H1 (cell line): ENCODE measurements at regions not wholly inside any gene's neighbourhood (a gene's known extent, or its start where the extent isn't known, plus 50 kb on each side); places are given as distances from the start of the nearest gene placed in this dataset.
A peak's percentile ranks its signal among the peaks of the same experiment; 100 is the strongest.

Experiments
- CTCF ChIA-PET: fragments of 300-600 bp; sonication (Branson Sonifier 250); formaldehyde crosslinking; loops from one replicate; lab custom pipeline; 2021; ENCODE audit not compliant: partially characterized antibody; lab: Charles Lee
- POLR2A ChIA-PET: fragments of 300-600 bp; sonication (Branson Sonifier 250); formaldehyde crosslinking; loops from one replicate; lab custom pipeline; 2021; ENCODE audit warnings: inconsistent platforms; ENCODE audit not compliant: partially characterized antibody; lab: Charles Lee
- DNase-seq, 2 experiments: peaks; one replicate each; pipeline versions ENCODE4 v3.0.0 to v3.0.0-alpha.2; 2010 to 2022; ENCODE audit warnings: low spot score in 2 of 2, low read depth in 1 of 2, mixed read lengths in 1 of 2
- FAIRE-seq: peaks from 2 replicates; lab custom pipeline; 2011; peaks lifted over from hg19 to GRCh38; lab: Jason Lieb, UNC
- H2AFZ ChIP-seq: 2 replicates; pipeline ENCODE4 v1.8.1; 2012; ENCODE audit warnings: low read length, inconsistent platforms
- H2AK5ac ChIP-seq: 2 replicates; pipeline ENCODE4 v1.6.1; 2013; ENCODE audit warnings: low read depth, low read length
- H2BK120ac ChIP-seq: replicated peaks from 2 replicates; pipeline ENCODE3; 2013; ENCODE audit warnings: low read depth, low read length, inconsistent platforms
- H2BK12ac ChIP-seq: 2 replicates; pipeline ENCODE4 v1.6.1; 2013; ENCODE audit warnings: low read depth, low read length
- H2BK15ac ChIP-seq: 2 replicates; pipeline ENCODE4 v1.6.1; 2013; ENCODE audit warnings: low read length
- H2BK20ac ChIP-seq: 2 replicates; pipeline ENCODE4 v1.6.1; 2013; ENCODE audit warnings: low read length
- H2BK5ac ChIP-seq: 2 replicates; pipeline ENCODE4 v1.6.1; 2013; ENCODE audit warnings: low read depth, low read length
- H3K14ac ChIP-seq: 2 replicates; pipeline ENCODE4 v1.6.1; 2013; ENCODE audit warnings: inconsistent platforms; ENCODE audit not compliant: insufficient read length
- H3K18ac ChIP-seq: 2 replicates; pipeline ENCODE4 v1.6.1; 2013; ENCODE audit warnings: low read length; ENCODE audit errors: extremely low read depth
- H3K23ac ChIP-seq: 2 replicates; pipeline ENCODE4 v1.6.1; 2013; ENCODE audit warnings: inconsistent platforms; ENCODE audit not compliant: insufficient read length
- H3K23me2 ChIP-seq: 2 replicates; pipeline ENCODE4 v1.6.1; 2013; ENCODE audit warnings: low read depth, low read length
- H3K27ac ChIP-seq: 2 replicates; pipeline ENCODE4 v1.6.1; 2011; ENCODE audit warnings: low read depth, low read length, inconsistent platforms
- H3K27me3 ChIP-seq, 4 experiments: replicated peaks in 1 of 4; 1 replicate in 1 of 4; 2 replicates in 3 of 4; pipeline versions ENCODE4 v1.6.1 to v1.8.1; 2011 to 2013; ENCODE audit warnings: low read length in 3 of 4, mild to moderate bottlenecking in 3 of 4, inconsistent platforms in 2 of 4, mixed read lengths in 2 of 4, moderate library complexity in 1 of 4; ENCODE audit not compliant: control insufficient read depth in 3 of 4, insufficient read depth in 3 of 4; ENCODE audit errors: extremely low read depth in 1 of 4
- H3K36me3 ChIP-seq, 4 experiments: 2 replicates each; pipeline versions ENCODE4 v1.6.1 to v1.8.1; 2011 to 2013; ENCODE audit warnings: mild to moderate bottlenecking in 4 of 4, low read length in 3 of 4, moderate library complexity in 2 of 4, control low read depth in 1 of 4, inconsistent platforms in 1 of 4; ENCODE audit not compliant: insufficient read depth in 4 of 4, control insufficient read depth in 2 of 4
- H3K4ac ChIP-seq: replicated peaks from 2 replicates; pipeline ENCODE3; 2013; ENCODE audit warnings: low read length, low read depth, mixed read lengths, inconsistent platforms; ENCODE audit not compliant: insufficient read length
- H3K4me1 ChIP-seq, 4 experiments: replicated peaks in 1 of 4; 1 replicate in 1 of 4; 2 replicates in 3 of 4; pipeline versions ENCODE4 v1.6.1 to v1.8.1; 2011 to 2013; ENCODE audit warnings: low read length in 3 of 4, inconsistent platforms in 2 of 4, mixed read lengths in 1 of 4; ENCODE audit not compliant: insufficient read depth in 4 of 4, control insufficient read depth in 3 of 4
- H3K4me2 ChIP-seq, 2 experiments: 2 replicates each; pipeline versions ENCODE4 v1.6.1 to v1.8.1; 2011 to 2013; ENCODE audit warnings: low read depth in 2 of 2, low read length in 2 of 2, control low read depth in 1 of 2, inconsistent platforms in 1 of 2, mild to moderate bottlenecking in 1 of 2; ENCODE audit not compliant: insufficient read depth in 1 of 2
- H3K4me3 ChIP-seq, 4 experiments: fragments of 200-600, 300-600 bp in 1 of 4; sonication (generic), shearing (Covaris generic), sonication (Bioruptor Twin) in 1 of 4; 2 replicates each; pipeline versions ENCODE4 v1.5.1 to v1.8.1; 2011 to 2016; ENCODE audit warnings: low read length in 4 of 4, low read depth in 3 of 4, control low read depth in 2 of 4, inconsistent platforms in 2 of 4, mild to moderate bottlenecking in 2 of 4, mixed read lengths in 1 of 4, moderate library complexity in 1 of 4; ENCODE audit not compliant: insufficient read depth in 2 of 4; ENCODE audit errors: extremely low read depth in 1 of 4
- H3K56ac ChIP-seq: replicated peaks from 2 replicates; pipeline ENCODE3; 2013; ENCODE audit warnings: low read depth, mild to moderate bottlenecking, mixed read lengths, low read length, inconsistent platforms; ENCODE audit not compliant: insufficient read length
- H3K79me1 ChIP-seq: 2 replicates; pipeline ENCODE4 v1.6.1; 2013; ENCODE audit warnings: low read depth, low read length, control low read depth
- H3K79me2 ChIP-seq, 2 experiments: 2 replicates each; pipeline versions ENCODE4 v1.6.1 to v1.8.1; 2012 to 2013; ENCODE audit warnings: low read length in 2 of 2, mild to moderate bottlenecking in 2 of 2, inconsistent platforms in 1 of 2; ENCODE audit not compliant: insufficient read depth in 2 of 2, control insufficient read depth in 1 of 2
- H3K9ac ChIP-seq, 4 experiments: replicated peaks in 1 of 4; 1 replicate in 1 of 4; 2 replicates in 3 of 4; pipeline versions ENCODE4 v1.6.1 to v1.8.1; 2011 to 2013; ENCODE audit warnings: low read depth in 3 of 4, low read length in 3 of 4, control low read depth in 2 of 4, mild to moderate bottlenecking in 2 of 4, moderate library complexity in 2 of 4, inconsistent platforms in 1 of 4; ENCODE audit errors: extremely low read depth in 1 of 4
- H3K9me3 ChIP-seq, 2 experiments: 2 replicates each; pipeline versions ENCODE4 v1.6.1 to v1.8.1; 2012 to 2013; ENCODE audit warnings: mild to moderate bottlenecking in 2 of 2, moderate library complexity in 2 of 2, control low read depth in 1 of 2, inconsistent platforms in 1 of 2, low read depth in 1 of 2, low read length in 1 of 2, mixed read lengths in 1 of 2; ENCODE audit not compliant: insufficient read depth in 2 of 2
- H4K20me1 ChIP-seq, 2 experiments: replicated peaks in 1 of 2; 2 replicates each; pipeline versions ENCODE3 to v1.8.1; 2011 to 2013; ENCODE audit warnings: inconsistent platforms in 2 of 2, low read length in 2 of 2, mild to moderate bottlenecking in 1 of 2; ENCODE audit not compliant: insufficient read depth in 2 of 2, control insufficient read depth in 1 of 2
- H4K5ac ChIP-seq: 2 replicates; pipeline ENCODE4 v1.6.1; 2013; ENCODE audit warnings: low read length, low read depth, mixed read lengths, inconsistent platforms; ENCODE audit not compliant: insufficient read length
- H4K8ac ChIP-seq: 2 replicates; pipeline ENCODE4 v1.8.0; 2013; ENCODE audit warnings: mild to moderate bottlenecking, moderate library complexity, low read length, inconsistent platforms; ENCODE audit not compliant: insufficient read depth; ENCODE audit errors: extremely low read depth
- H4K91ac ChIP-seq: replicated peaks from 2 replicates; pipeline ENCODE3; 2013; ENCODE audit warnings: low read length, mixed read lengths, inconsistent platforms; ENCODE audit not compliant: insufficient read length
- BACH1 ChIP-seq: IDR thresholded peaks from 2 replicates; pipeline ENCODE4 v1.6.1; 2012; ENCODE audit warnings: low read length, improper control_type of control experiment
- CHD2 ChIP-seq: IDR thresholded peaks from 2 replicates; pipeline ENCODE4 v1.6.1; 2012; ENCODE audit warnings: low read length, improper control_type of control experiment
- EZH2 ChIP-seq: fragments of 200-600 bp; sonication (generic); IDR thresholded peaks from 2 replicates; pipeline ENCODE4 v1.7.1; 2012; ENCODE audit warnings: low read depth, mild to moderate bottlenecking, moderate library complexity, low read length, inconsistent platforms; ENCODE audit not compliant: severe bottlenecking
- FOSL1 ChIP-seq: IDR thresholded peaks from 2 replicates; pipeline ENCODE4 v1.6.1; 2011; ENCODE audit warnings: mild to moderate bottlenecking, low read depth, low read length, moderate library complexity; ENCODE audit not compliant: insufficient read depth
- KDM1A ChIP-seq: fragments of 200-600, 300-600 bp; sonication (generic); IDR thresholded peaks from 2 replicates; pipeline ENCODE4 v1.7.1; 2016; ENCODE audit warnings: mild to moderate bottlenecking, low read length, borderline replicate concordance
- POU5F1 ChIP-seq: IDR thresholded peaks from 2 replicates; pipeline ENCODE4 v1.6.1; 2011; ENCODE audit warnings: low read depth, mild to moderate bottlenecking, low read length, moderate library complexity
- SP2 ChIP-seq: IDR thresholded peaks from 2 replicates; pipeline ENCODE4 v1.6.1; 2012; ENCODE audit warnings: mild to moderate bottlenecking, low read length, inconsistent platforms
- WGBS, 2 experiments: shearing (Covaris generic) in 1 of 2; methylation state at CpG; one replicate each; pipeline versions ENCODE4 v1.1.6 to v1.1.7; 2013 to 2015; ENCODE audit warnings: low lambda C conversion rate in 2 of 2, mixed read lengths in 2 of 2, inconsistent platforms in 1 of 2, low coverage in 1 of 2, missing lambda C conversion rate in 1 of 2; ENCODE audit not compliant: insufficient replicate concordance in 2 of 2, insufficient coverage in 1 of 2, insufficient read length in 1 of 2; ENCODE audit errors: extremely low coverage in 1 of 2, missing lambda C conversion rate in 1 of 2; 5-methylcytosine and 5-hydroxymethylcytosine counted together
- TF ChIP-seq, protein P1 (sequence below): IDR thresholded peaks from 2 replicates; pipeline ENCODE4 v1.6.1; 2012; ENCODE audit warnings: low read length, inconsistent platforms

DNA sequence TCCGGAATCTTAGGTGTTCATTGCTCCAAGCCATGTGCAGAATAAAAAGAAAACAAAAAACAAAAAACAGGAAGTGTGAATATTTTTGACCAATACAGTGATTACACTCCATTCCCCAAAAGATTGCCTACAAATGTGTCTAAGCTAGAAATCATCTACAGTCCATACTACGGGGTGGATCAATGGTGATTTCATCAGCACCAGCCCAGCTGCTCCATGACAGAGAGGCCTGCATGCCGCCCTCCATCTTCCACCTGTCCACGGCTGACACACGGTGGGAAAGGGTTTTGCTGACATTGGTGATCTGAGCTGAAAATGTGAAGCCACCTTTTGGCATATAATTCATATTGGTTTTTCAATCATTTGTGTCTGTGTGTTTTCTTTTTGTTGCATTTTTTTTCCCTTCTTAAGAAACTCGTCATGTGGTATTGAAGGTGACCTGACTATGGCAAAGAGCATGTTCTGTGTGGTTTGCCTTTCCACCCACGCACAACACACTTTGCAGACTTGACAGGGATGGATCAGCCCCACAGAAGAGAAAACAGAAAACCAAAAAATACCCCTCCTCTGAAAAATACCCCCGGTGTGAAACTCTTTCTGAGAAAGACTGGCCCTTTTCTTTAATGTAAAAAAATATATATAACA, 533.1 kb downstream of the RNF144A start:
- Histone ChIP-seq H2BK20ac (peak overlapping the region; percentile 84; the same call in 1 of the 2 replicates), H2BK15ac (no peak overlapping the region; the same call in 1 of the 2 replicates), H4K5ac (no peak overlapping the region), H3K23me2 (no peaks in the 10 kb centered on the region), H3K4ac (no peak overlapping the region), H3K4me3 (no peak overlapping the region), H2AFZ (no peak overlapping the region), H4K20me1 (no peaks in the 10 kb centered on the region), H3K23ac (no peak overlapping the region), H3K9me3 (no peaks in the 10 kb centered on the region), H3K4me2 (no peak overlapping the region), H3K56ac (no peak overlapping the region), H3K18ac (no peak overlapping the region), H2BK120ac (peak overlapping the region; percentile 48), H3K27me3 (no peaks in the 10 kb centered on the region), H3K36me3 (no peaks in the 10 kb centered on the region), H3K27ac (no peak overlapping the region), H3K14ac (no peak overlapping the region), H3K79me1 (no peaks in the 10 kb centered on the region), H3K79me2 (no peaks in the 10 kb centered on the region), H2AK5ac (no peak overlapping the region; the same call in 1 of the 2 replicates), H4K8ac (no peak overlapping the region), H2BK12ac (no peak overlapping the region), H2BK5ac (no peak overlapping the region), H3K9ac (no peak overlapping the region), H4K91ac (no peak overlapping the region), H3K4me1 (peaks cover 2 to 10% (median 7%) of the 10 kb centered on the region in 4 experiments; a peak in 6 of 7 replicates)
- DNase-seq (no peak), FAIRE-seq (no peak)
- no peak for TF ChIP-seq CHD2
- TF ChIP-seq KDM1A, result no peak
- no peak for TF ChIP-seq FOSL1
- no peak for TF ChIP-seq EZH2
- no peak for TF ChIP-seq BACH1
- TF ChIP-seq SP2, result no peak
- no peak for TF ChIP-seq POU5F1
- TF ChIP-seq, protein P1, sequence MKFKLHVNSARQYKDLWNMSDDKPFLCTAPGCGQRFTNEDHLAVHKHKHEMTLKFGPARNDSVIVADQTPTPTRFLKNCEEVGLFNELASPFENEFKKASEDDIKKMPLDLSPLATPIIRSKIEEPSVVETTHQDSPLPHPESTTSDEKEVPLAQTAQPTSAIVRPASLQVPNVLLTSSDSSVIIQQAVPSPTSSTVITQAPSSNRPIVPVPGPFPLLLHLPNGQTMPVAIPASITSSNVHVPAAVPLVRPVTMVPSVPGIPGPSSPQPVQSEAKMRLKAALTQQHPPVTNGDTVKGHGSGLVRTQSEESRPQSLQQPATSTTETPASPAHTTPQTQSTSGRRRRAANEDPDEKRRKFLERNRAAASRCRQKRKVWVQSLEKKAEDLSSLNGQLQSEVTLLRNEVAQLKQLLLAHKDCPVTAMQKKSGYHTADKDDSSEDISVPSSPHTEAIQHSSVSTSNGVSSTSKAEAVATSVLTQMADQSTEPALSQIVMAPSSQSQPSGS, result no peak
- ChIA-PET POLR2A (no interaction called here), CTCF (no interaction called here)
- 92% methylated on average over 8 of the region's 8 CpGs; no CpG with 5 or more reads in 1 of the 2 experiments for WGBS, 2 experiments
